KMS-11 (cell line): ENCODE measurements at regions not wholly inside any gene's neighbourhood (a gene's known extent, or its start where the extent isn't known, plus 50 kb on each side); places are given as distances from the start of the nearest gene placed in this dataset.

ENCODE experiments used
- H2AFZ ChIP-seq: fragments of 200-600 bp; sonication (generic); 2 replicates; pipeline ENCODE4 v1.6.1; 2016; ENCODE audit warnings: antibody characterized with exemption, mixed run types, low read depth
- H3K27ac ChIP-seq: fragments of 200-600 bp; sonication (generic); 2 replicates; pipeline ENCODE4 v1.6.1; 2016; ENCODE audit warnings: mild to moderate bottlenecking, mixed run types
- H3K27me3 ChIP-seq: fragments of 200-600 bp; sonication (generic); 2 replicates; pipeline ENCODE4 v1.6.1; 2017; ENCODE audit warnings: mild to moderate bottlenecking, low read depth, mixed run types, moderate library complexity; ENCODE audit not compliant: insufficient read depth
- H3K36me3 ChIP-seq: fragments of 200-600 bp; sonication (generic); 2 replicates; pipeline ENCODE4 v1.6.1; 2017; ENCODE audit warnings: mild to moderate bottlenecking, mixed run types; ENCODE audit not compliant: insufficient read depth
- H3K4me1 ChIP-seq: fragments of 200-600 bp; sonication (generic); 2 replicates; pipeline ENCODE4 v1.6.1; 2016; ENCODE audit warnings: mild to moderate bottlenecking, low read depth, mixed run types; ENCODE audit not compliant: poor library complexity, severe bottlenecking
- H3K4me2 ChIP-seq: fragments of 200-600 bp; sonication (generic); 2 replicates; pipeline ENCODE4 v1.7.0; 2016; ENCODE audit warnings: mild to moderate bottlenecking, mixed run types
- H3K4me3 ChIP-seq: fragments of 200-600 bp; sonication (generic); IDR thresholded peaks from 2 replicates; pipeline ENCODE4 v1.6.1; 2017; ENCODE audit warnings: low read depth, low read length, mixed read lengths; ENCODE audit not compliant: insufficient read depth
- H3K79me2 ChIP-seq: fragments of 200-600 bp; sonication (generic); 2 replicates; pipeline ENCODE4 v1.6.1; 2016; ENCODE audit warnings: low read depth, mixed run types; ENCODE audit not compliant: insufficient read depth
- H3K9ac ChIP-seq: fragments of 200-600 bp; sonication (generic); 2 replicates; pipeline ENCODE4 v1.6.1; 2016; ENCODE audit warnings: mild to moderate bottlenecking, mixed run types
- H4K20me1 ChIP-seq: fragments of 200-600 bp; sonication (generic); 2 replicates; pipeline ENCODE4 v1.6.1; 2016; ENCODE audit warnings: mild to moderate bottlenecking, mixed run types; ENCODE audit not compliant: insufficient read depth
- TF ChIP-seq, protein P1 (sequence below): fragments of 200-600 bp; sonication (generic); conservative IDR thresholded peaks from 2 replicates; pipeline ENCODE4 v1.6.1; 2017; ENCODE audit warnings: low read depth, mild to moderate bottlenecking, antibody characterized with exemption, low read length, moderate library complexity, mixed read lengths

DNA sequence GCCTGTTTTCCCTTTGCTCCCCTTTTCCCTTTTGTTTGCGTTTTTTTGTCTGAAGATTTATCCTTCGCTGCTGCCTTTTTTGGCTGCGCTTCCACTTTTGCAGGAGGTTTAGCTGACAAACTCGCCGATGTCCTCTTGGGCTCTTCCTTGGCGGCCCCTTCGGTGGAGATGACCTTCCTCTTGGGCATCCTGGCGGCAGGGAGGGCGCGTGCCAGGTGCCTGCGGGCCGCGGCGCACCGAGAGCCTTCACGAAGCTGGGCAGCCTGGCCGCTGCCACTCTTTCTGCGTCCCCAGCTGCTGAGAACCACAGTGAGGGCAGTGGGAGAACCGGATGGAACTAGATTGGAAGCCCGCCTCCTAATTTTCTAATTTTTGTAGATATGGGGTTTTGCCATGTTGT is 197.1 kb upstream of the C2CD4B start:
- Histone ChIP-seq H3K79me2 (no peaks in the 10 kb centered on the region), H3K4me2 (no peak overlapping the region), H2AFZ (no peak overlapping the region)

DNA sequence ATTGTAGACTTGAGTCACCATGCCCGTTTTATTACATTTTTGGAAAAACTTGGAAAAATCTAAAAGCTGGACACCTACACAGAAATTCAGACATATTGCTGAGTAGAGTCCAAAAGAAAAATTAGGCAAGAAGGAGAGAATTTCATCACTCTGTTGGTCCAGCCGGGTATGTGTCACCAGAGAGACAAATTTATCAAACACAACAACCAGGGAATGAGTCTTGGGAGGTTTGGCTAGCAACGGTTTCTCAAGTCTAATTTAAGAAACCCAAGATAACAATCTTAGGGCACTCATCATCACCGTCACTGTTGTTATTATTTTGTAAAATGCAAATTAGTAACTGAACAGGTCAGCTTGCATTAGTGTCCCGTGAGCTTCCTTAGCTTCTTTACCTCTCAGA is 197.5 kb upstream of the C2CD4B start:
- no peak overlapping the region for H3K27ac ChIP-seq
- no peak overlapping the region for H2AFZ ChIP-seq
- H3K9ac ChIP-seq, result no peak overlapping the region
- no peaks in the 10 kb centered on the region for H4K20me1 ChIP-seq
- H3K27me3 ChIP-seq, result no peaks in the 10 kb centered on the region
- no peak overlapping the region for H3K4me2 ChIP-seq
- H3K79me2 ChIP-seq, result no peaks in the 10 kb centered on the region
- H3K4me3 ChIP-seq, result no peak overlapping the region
- no peaks in the 10 kb centered on the region for H3K4me1 ChIP-seq
- H3K36me3 ChIP-seq, result no peaks in the 10 kb centered on the region
- TF ChIP-seq, protein P1, sequence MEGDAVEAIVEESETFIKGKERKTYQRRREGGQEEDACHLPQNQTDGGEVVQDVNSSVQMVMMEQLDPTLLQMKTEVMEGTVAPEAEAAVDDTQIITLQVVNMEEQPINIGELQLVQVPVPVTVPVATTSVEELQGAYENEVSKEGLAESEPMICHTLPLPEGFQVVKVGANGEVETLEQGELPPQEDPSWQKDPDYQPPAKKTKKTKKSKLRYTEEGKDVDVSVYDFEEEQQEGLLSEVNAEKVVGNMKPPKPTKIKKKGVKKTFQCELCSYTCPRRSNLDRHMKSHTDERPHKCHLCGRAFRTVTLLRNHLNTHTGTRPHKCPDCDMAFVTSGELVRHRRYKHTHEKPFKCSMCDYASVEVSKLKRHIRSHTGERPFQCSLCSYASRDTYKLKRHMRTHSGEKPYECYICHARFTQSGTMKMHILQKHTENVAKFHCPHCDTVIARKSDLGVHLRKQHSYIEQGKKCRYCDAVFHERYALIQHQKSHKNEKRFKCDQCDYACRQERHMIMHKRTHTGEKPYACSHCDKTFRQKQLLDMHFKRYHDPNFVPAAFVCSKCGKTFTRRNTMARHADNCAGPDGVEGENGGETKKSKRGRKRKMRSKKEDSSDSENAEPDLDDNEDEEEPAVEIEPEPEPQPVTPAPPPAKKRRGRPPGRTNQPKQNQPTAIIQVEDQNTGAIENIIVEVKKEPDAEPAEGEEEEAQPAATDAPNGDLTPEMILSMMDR, result no peak

More for the DNA sequence above, 197.1 kb upstream of the C2CD4B start:
- H4K20me1 ChIP-seq, result no peaks in the 10 kb centered on the region
- no peaks in the 10 kb centered on the region for H3K36me3 ChIP-seq
- no peaks in the 10 kb centered on the region for H3K27me3 ChIP-seq
- TF ChIP-seq, protein P1, result no peak
- no peak overlapping the region for H3K9ac ChIP-seq
- no peaks in the 10 kb centered on the region for H3K4me1 ChIP-seq
- H3K4me3 ChIP-seq, result no peak overlapping the region
- H3K27ac ChIP-seq, result no peak overlapping the region

DNA sequence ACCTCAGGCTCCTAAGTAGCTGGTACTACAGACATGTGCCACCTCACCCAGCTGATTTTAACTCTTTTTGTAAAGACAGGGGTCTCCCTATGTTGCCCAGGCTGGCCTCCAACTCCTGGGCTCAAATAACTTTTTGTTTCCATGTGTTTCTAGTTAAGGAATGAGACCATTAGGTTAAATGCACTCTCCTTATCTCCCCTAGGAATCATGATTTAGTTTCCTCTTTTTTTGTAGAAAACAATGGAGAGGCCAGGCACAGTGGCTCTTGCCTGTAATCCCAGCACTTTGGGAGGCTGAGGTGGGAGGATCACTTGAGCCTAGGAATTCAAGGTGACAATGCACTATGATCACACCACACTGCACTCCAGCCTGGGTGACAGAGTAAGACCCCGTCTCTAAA is 198.8 kb upstream of the C2CD4B start:
- TF ChIP-seq, protein P1, result no peak
- Histone ChIP-seq H3K27ac (no peak overlapping the region), H3K4me3 (no peak overlapping the region), H3K9ac (no peak overlapping the region), H3K79me2 (no peaks in the 10 kb centered on the region), H3K4me1 (no peaks in the 10 kb centered on the region), H3K4me2 (no peak overlapping the region), H3K27me3 (no peaks in the 10 kb centered on the region), H4K20me1 (no peaks in the 10 kb centered on the region), H2AFZ (no peak overlapping the region), H3K36me3 (no peaks in the 10 kb centered on the region)

DNA sequence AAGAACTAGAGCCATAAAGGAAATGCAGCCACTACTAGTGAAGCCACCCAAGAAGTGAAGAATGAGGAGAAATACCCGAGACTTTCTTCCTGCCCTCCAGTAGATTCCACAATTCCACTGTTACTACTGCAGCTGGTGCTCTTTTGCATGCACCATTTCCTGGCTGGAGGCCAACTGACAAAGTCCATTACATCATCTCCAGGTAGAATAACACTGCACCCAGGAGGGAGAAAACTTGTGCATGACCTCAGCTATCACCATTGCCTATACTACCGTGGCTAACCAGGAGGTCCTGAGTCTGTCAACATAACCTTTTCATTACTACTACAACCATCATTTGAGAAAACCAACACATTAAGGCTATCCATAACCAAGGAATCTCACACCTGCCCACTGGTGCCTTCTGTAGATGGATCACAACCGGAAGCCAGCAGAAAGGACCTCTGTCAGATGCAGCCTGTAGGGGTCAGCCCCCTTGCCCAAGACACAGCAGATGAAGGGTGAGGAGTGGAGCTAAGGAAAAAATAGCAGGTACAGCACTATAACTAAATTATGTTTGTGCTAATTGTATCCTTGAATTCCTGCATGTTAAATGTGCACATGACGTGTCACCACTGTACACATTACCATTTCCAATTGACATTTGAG is 200.8 kb upstream of the C2CD4B start:
- Histone ChIP-seq H4K20me1 (no peaks in the 10 kb centered on the region), H3K4me3 (no peak overlapping the region), H3K9ac (no peak overlapping the region), H3K79me2 (no peaks in the 10 kb centered on the region), H3K27ac (no peak overlapping the region), H3K27me3 (no peaks in the 10 kb centered on the region), H2AFZ (no peak overlapping the region), H3K36me3 (no peaks in the 10 kb centered on the region), H3K4me1 (no peaks in the 10 kb centered on the region), H3K4me2 (no peak overlapping the region)
- TF ChIP-seq, protein P1, result no peak
